ENCODE measurements at regions not wholly inside any gene's neighbourhood (a gene's known extent, or its start where the extent isn't known, plus 50 kb on each side); places are given as distances from the start of the nearest gene placed in this dataset.

GRCh38 chr3:22045882-22046281 lies 294.9 kb upstream of the ZNF385D start:
- no peak overlapping the region for H3K4me3 ChIP-seq (ENCODE audit: low read depth, low read length)
- no peak overlapping the region for H3K27ac ChIP-seq (ENCODE audit: low read depth)
- 49% methylated on average over 1 of the region's 1 CpG for WGBS
- DNase-seq (ENCODE audit: extremely low spot score), result no peak
- no peaks in the 10 kb centered on the region for H3K36me3 ChIP-seq (ENCODE audit: insufficient read depth)
- H3K4me1 ChIP-seq (ENCODE audit: insufficient read depth), result no peaks in the 10 kb centered on the region

GRCh38 chr3:22063500-22063899 lies 312.5 kb upstream of the ZNF385D start:
- no peak overlapping the region for H3K4me3 ChIP-seq (ENCODE audit: low read depth, low read length)
- 92% methylated on average over 3 of the region's 3 CpGs for WGBS
- H3K36me3 ChIP-seq (ENCODE audit: insufficient read depth), result no peaks in the 10 kb centered on the region
- no peak overlapping the region for H3K27ac ChIP-seq (ENCODE audit: low read depth)
- DNase-seq (ENCODE audit: extremely low spot score), result no peak
- H3K4me1 ChIP-seq (ENCODE audit: insufficient read depth), result no peaks in the 10 kb centered on the region

GRCh38 chr3:22068619-22069018 lies 317.6 kb upstream of the ZNF385D start:
- no peak overlapping the region for H3K27ac ChIP-seq (ENCODE audit: low read depth)
- WGBS, result 89% methylated on average over 2 of the region's 2 CpGs
- H3K4me1 ChIP-seq (ENCODE audit: insufficient read depth), result no peaks in the 10 kb centered on the region
- no peaks in the 10 kb centered on the region for H3K36me3 ChIP-seq (ENCODE audit: insufficient read depth)
- no peak for DNase-seq (ENCODE audit: extremely low spot score)
- H3K4me3 ChIP-seq (ENCODE audit: low read depth, low read length), result no peak overlapping the region

- H3K4me1 ChIP-seq (ENCODE audit: insufficient read depth), result no peaks in the 10 kb centered on the region
- DNase-seq (ENCODE audit: extremely low spot score), result no peak
- no peak overlapping the region for H3K4me3 ChIP-seq (ENCODE audit: low read depth, low read length)
- H3K27ac ChIP-seq (ENCODE audit: low read depth), result no peak overlapping the region
- WGBS, result 60% methylated on average over 3 of the region's 3 CpGs
- H3K36me3 ChIP-seq (ENCODE audit: insufficient read depth), result no peaks in the 10 kb centered on the region
Measured at GRCh38 chr3:22088204-22088603, 337.2 kb upstream of the ZNF385D start.

GRCh38 chr3:22089284-22089683 lies 338.3 kb upstream of the ZNF385D start:
- WGBS, result 25% methylated on average over 4 of the region's 4 CpGs
- H3K27ac ChIP-seq (ENCODE audit: low read depth), result no peak overlapping the region
- H3K4me1 ChIP-seq (ENCODE audit: insufficient read depth), result no peaks in the 10 kb centered on the region
- DNase-seq (ENCODE audit: extremely low spot score), result no peak
- no peaks in the 10 kb centered on the region for H3K36me3 ChIP-seq (ENCODE audit: insufficient read depth)
- no peak overlapping the region for H3K4me3 ChIP-seq (ENCODE audit: low read depth, low read length)

GRCh38 chr3:22091329-22091728 lies 340.3 kb upstream of the ZNF385D start:
- WGBS, result 87% methylated on average over 2 of the region's 2 CpGs
- DNase-seq (ENCODE audit: extremely low spot score), result no peak
- Histone ChIP-seq H3K4me1 (ENCODE audit: insufficient read depth) (no peaks in the 10 kb centered on the region), H3K4me3 (ENCODE audit: low read depth, low read length) (no peak overlapping the region), H3K36me3 (ENCODE audit: insufficient read depth) (no peaks in the 10 kb centered on the region), H3K27ac (ENCODE audit: low read depth) (no peak overlapping the region)

GRCh38 chr3:22098021-22098420 lies 347.0 kb upstream of the ZNF385D start:
- Histone ChIP-seq H3K27ac (ENCODE audit: low read depth) (no peak overlapping the region), H3K36me3 (ENCODE audit: insufficient read depth) (no peaks in the 10 kb centered on the region), H3K4me3 (ENCODE audit: low read depth, low read length) (no peak overlapping the region), H3K4me1 (ENCODE audit: insufficient read depth) (no peaks in the 10 kb centered on the region)
- 27% methylated on average over 2 of the region's 2 CpGs for WGBS
- DNase-seq (ENCODE audit: extremely low spot score), result no peak

GRCh38 chr3:22101351-22101750 lies 350.3 kb upstream of the ZNF385D start:
- 79% methylated on average over 6 of the region's 6 CpGs for WGBS

GRCh38 chr3:22101811-22102210 lies 350.8 kb upstream of the ZNF385D start:
- Histone ChIP-seq H3K4me1 (ENCODE audit: insufficient read depth) (no peaks in the 10 kb centered on the region), H3K36me3 (ENCODE audit: insufficient read depth) (no peaks in the 10 kb centered on the region), H3K4me3 (ENCODE audit: low read depth, low read length) (no peak overlapping the region), H3K27ac (ENCODE audit: low read depth) (no peak overlapping the region)
- WGBS, result 92% methylated on average over 1 of the region's 1 CpG
- no peak for DNase-seq (ENCODE audit: extremely low spot score)

More at GRCh38 chr3:22101351-22101750, 350.3 kb upstream of the ZNF385D start:
- Histone ChIP-seq H3K27ac (ENCODE audit: low read depth) (no peak overlapping the region), H3K4me3 (ENCODE audit: low read depth, low read length) (no peak overlapping the region), H3K36me3 (ENCODE audit: insufficient read depth) (no peaks in the 10 kb centered on the region), H3K4me1 (ENCODE audit: insufficient read depth) (no peaks in the 10 kb centered on the region)
- no peak for DNase-seq (ENCODE audit: extremely low spot score)

- H3K4me3 ChIP-seq (ENCODE audit: low read depth, low read length), result no peak overlapping the region
- no peaks in the 10 kb centered on the region for H3K36me3 ChIP-seq (ENCODE audit: insufficient read depth)
- H3K4me1 ChIP-seq (ENCODE audit: insufficient read depth), result no peaks in the 10 kb centered on the region
- H3K27ac ChIP-seq (ENCODE audit: low read depth), result no peak overlapping the region
- DNase-seq (ENCODE audit: extremely low spot score), result no peak
- WGBS, result 84% methylated on average over 1 of the region's 1 CpG
Measured at GRCh38 chr3:22103423-22103822, 352.4 kb upstream of the ZNF385D start.

GRCh38 chr3:22106213-22106896 lies 355.3 kb upstream of the ZNF385D start:
- no peaks in the 10 kb centered on the region for H3K4me1 ChIP-seq (ENCODE audit: insufficient read depth)
- no peak overlapping the region for H3K4me3 ChIP-seq (ENCODE audit: low read depth, low read length)
- WGBS, result 90% methylated on average over 5 of the region's 5 CpGs
- H3K36me3 ChIP-seq (ENCODE audit: insufficient read depth), result no peaks in the 10 kb centered on the region
- no peak overlapping the region for H3K27ac ChIP-seq (ENCODE audit: low read depth)
- DNase-seq (ENCODE audit: extremely low spot score), result no peak

GRCh38 chr3:22111226-22111625 lies 360.2 kb upstream of the ZNF385D start:
- Histone ChIP-seq H3K27ac (ENCODE audit: low read depth) (no peak overlapping the region), H3K4me3 (ENCODE audit: low read depth, low read length) (no peak overlapping the region), H3K36me3 (ENCODE audit: insufficient read depth) (no peaks in the 10 kb centered on the region), H3K4me1 (ENCODE audit: insufficient read depth) (no peaks in the 10 kb centered on the region)
- WGBS, result 74% methylated on average over 5 of the region's 5 CpGs
- DNase-seq (ENCODE audit: extremely low spot score), result no peak

GRCh38 chr3:22113453-22113852 lies 362.4 kb upstream of the ZNF385D start:
- DNase-seq (ENCODE audit: extremely low spot score), result no peak
- H3K4me3 ChIP-seq (ENCODE audit: low read depth, low read length), result no peak overlapping the region
- H3K27ac ChIP-seq (ENCODE audit: low read depth), result no peak overlapping the region
- WGBS, result 83% methylated on average over 3 of the region's 3 CpGs
- no peaks in the 10 kb centered on the region for H3K4me1 ChIP-seq (ENCODE audit: insufficient read depth)
- H3K36me3 ChIP-seq (ENCODE audit: insufficient read depth), result no peaks in the 10 kb centered on the region

GRCh38 chr3:22115581-22115980 lies 364.6 kb upstream of the ZNF385D start:
- Histone ChIP-seq H3K4me1 (ENCODE audit: insufficient read depth) (no peaks in the 10 kb centered on the region), H3K36me3 (ENCODE audit: insufficient read depth) (no peaks in the 10 kb centered on the region), H3K27ac (ENCODE audit: low read depth) (no peak overlapping the region), H3K4me3 (ENCODE audit: low read depth, low read length) (no peak overlapping the region)
- DNase-seq (ENCODE audit: extremely low spot score), result no peak
- 82% methylated on average over 4 of the region's 4 CpGs for WGBS

GRCh38 chr3:22117091-22117490 lies 366.1 kb upstream of the ZNF385D start:
- DNase-seq (ENCODE audit: extremely low spot score), result no peak
- H3K27ac ChIP-seq (ENCODE audit: low read depth), result no peak overlapping the region
- no peaks in the 10 kb centered on the region for H3K36me3 ChIP-seq (ENCODE audit: insufficient read depth)
- no peak overlapping the region for H3K4me3 ChIP-seq (ENCODE audit: low read depth, low read length)
- WGBS, result 82% methylated on average over 2 of the region's 2 CpGs
- H3K4me1 ChIP-seq (ENCODE audit: insufficient read depth), result no peaks in the 10 kb centered on the region
